ENCODE measurements at regions not wholly inside any gene's neighbourhood (a gene's known extent, or its start where the extent isn't known, plus 50 kb on each side); places are given as distances from the start of the nearest gene placed in this dataset.

GRCh38 chr2:212921711-212922110, 229.7 kb downstream of the IKZF2 start:
- Histone ChIP-seq H3K36me3 (replicated peaks in 1 of 2; ENCODE audit: control insufficient read depth in 1 of 2, insufficient read depth in 2 of 2, low read length in 1 of 2) (no peaks in the 10 kb centered on the region), H3K4me3 (ENCODE audit: low read depth in 2 of 2, low read length in 1 of 2) (no peak overlapping the region), H3K4me2 (no peak overlapping the region), H3K79me2 (ENCODE audit: insufficient read depth) (no peaks in the 10 kb centered on the region), H3F3A (replicated peaks; ENCODE audit: insufficient read depth) (no peaks in the 10 kb centered on the region), H3K9me2 (no peaks in the 10 kb centered on the region), H2AFZ (ENCODE audit: low read depth) (no peak overlapping the region), H3K9ac (no peak overlapping the region), H3K4me1 (ENCODE audit: control insufficient read depth in 1 of 2, insufficient read depth in 2 of 2, low read depth in 1 of 2, low read length in 1 of 2) (no peaks in the 10 kb centered on the region), H3K27ac (ENCODE audit: low read depth in 2 of 2, low read length in 1 of 2) (no peak overlapping the region), H4K20me1 (ENCODE audit: insufficient read depth) (no peaks in the 10 kb centered on the region), H3K9me3 (no peaks in the 10 kb centered on the region), H3K27me3 (ENCODE audit: insufficient read depth) (no peaks in the 10 kb centered on the region)
- no peak for DNase-seq
- ChIA-PET POLR2A (no interaction called here), CTCF (no interaction called here)
- TF ChIP-seq RAD21 (IDR thresholded peaks at IDR 0.05; ENCODE audit: low read length) (no peak), EZH2phosphoT487 (IDR thresholded peaks at IDR 0.05; ENCODE audit: borderline replicate concordance, low read depth) (no peak), TEAD4 (IDR thresholded peaks at IDR 0.05; ENCODE audit: borderline replicate concordance, insufficient read depth) (no peak), TCF12 (IDR thresholded peaks at IDR 0.05) (no peak), YY1 (IDR thresholded peaks at IDR 0.05; ENCODE audit: low read depth) (no peak), GABPA (IDR thresholded peaks at IDR 0.05; ENCODE audit: low read depth) (no peak), MEF2A (IDR thresholded peaks at IDR 0.05; ENCODE audit: borderline replicate concordance, low read depth) (no peak)

GRCh38 chr2:212921061-212921460, 230.4 kb downstream of the IKZF2 start:
- no peak for DNase-seq
- no peaks in the 10 kb centered on the region for H3F3A ChIP-seq (replicated peaks; ENCODE audit: insufficient read depth)
- CTCF ChIA-PET = no interaction called here
- no peaks in the 10 kb centered on the region for H3K27me3 ChIP-seq (ENCODE audit: insufficient read depth)
- no peaks in the 10 kb centered on the region for H3K9me2 ChIP-seq
- H3K27ac ChIP-seq (ENCODE audit: low read depth in 2 of 2, low read length in 1 of 2) = no peak overlapping the region
- no peak overlapping the region for H2AFZ ChIP-seq (ENCODE audit: low read depth)
- H3K36me3 ChIP-seq (replicated peaks in 1 of 2; ENCODE audit: control insufficient read depth in 1 of 2, insufficient read depth in 2 of 2, low read length in 1 of 2) = no peaks in the 10 kb centered on the region
- H3K4me1 ChIP-seq (ENCODE audit: control insufficient read depth in 1 of 2, insufficient read depth in 2 of 2, low read depth in 1 of 2, low read length in 1 of 2) = no peaks in the 10 kb centered on the region
- no peak overlapping the region for H3K9ac ChIP-seq
- H3K4me3 ChIP-seq (ENCODE audit: low read depth in 2 of 2, low read length in 1 of 2) = no peak overlapping the region
- H3K9me3 ChIP-seq = no peaks in the 10 kb centered on the region
- H4K20me1 ChIP-seq (ENCODE audit: insufficient read depth) = no peaks in the 10 kb centered on the region
- TF ChIP-seq TAF1 (IDR thresholded peaks at IDR 0.05; ENCODE audit: borderline replicate concordance, low read depth, low read length) (no peak), ELF1 (IDR thresholded peaks at IDR 0.05) (no peak), MEF2A (IDR thresholded peaks at IDR 0.05; ENCODE audit: borderline replicate concordance, low read depth) (no peak), EZH2phosphoT487 (IDR thresholded peaks at IDR 0.05; ENCODE audit: borderline replicate concordance, low read depth) (no peak), GATA2 (CRISPR knock-in tag; IDR thresholded peaks at IDR 0.05) (no peak), TEAD4 (IDR thresholded peaks at IDR 0.05; ENCODE audit: borderline replicate concordance, insufficient read depth) (no peak), CHD2 (IDR thresholded peaks at IDR 0.05; ENCODE audit: low read length, partially characterized antibody) (no peak), JUND (IDR thresholded peaks at IDR 0.05) (no peak), FOXM1 (IDR thresholded peaks at IDR 0.05; ENCODE audit: low read depth) (no peak), USF2 (IDR thresholded peaks at IDR 0.05; ENCODE audit: borderline replicate concordance, low read depth, low read length) (no peak), PBX3 (IDR thresholded peaks at IDR 0.05) (no peak), SIN3A (IDR thresholded peaks at IDR 0.05; ENCODE audit: borderline replicate concordance, low read depth, low read length) (no peak)
- TF ChIP-seq, protein P1, sequence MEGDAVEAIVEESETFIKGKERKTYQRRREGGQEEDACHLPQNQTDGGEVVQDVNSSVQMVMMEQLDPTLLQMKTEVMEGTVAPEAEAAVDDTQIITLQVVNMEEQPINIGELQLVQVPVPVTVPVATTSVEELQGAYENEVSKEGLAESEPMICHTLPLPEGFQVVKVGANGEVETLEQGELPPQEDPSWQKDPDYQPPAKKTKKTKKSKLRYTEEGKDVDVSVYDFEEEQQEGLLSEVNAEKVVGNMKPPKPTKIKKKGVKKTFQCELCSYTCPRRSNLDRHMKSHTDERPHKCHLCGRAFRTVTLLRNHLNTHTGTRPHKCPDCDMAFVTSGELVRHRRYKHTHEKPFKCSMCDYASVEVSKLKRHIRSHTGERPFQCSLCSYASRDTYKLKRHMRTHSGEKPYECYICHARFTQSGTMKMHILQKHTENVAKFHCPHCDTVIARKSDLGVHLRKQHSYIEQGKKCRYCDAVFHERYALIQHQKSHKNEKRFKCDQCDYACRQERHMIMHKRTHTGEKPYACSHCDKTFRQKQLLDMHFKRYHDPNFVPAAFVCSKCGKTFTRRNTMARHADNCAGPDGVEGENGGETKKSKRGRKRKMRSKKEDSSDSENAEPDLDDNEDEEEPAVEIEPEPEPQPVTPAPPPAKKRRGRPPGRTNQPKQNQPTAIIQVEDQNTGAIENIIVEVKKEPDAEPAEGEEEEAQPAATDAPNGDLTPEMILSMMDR (IDR thresholded peaks at IDR 0.05) = no peak
- WGBS (ENCODE audit: low lambda C conversion rate) = 94% methylated on average over 3 of the region's 3 CpGs
- POLR2A ChIA-PET = no interaction called here
- H3K4me2 ChIP-seq = no peak overlapping the region
- H3K79me2 ChIP-seq (ENCODE audit: insufficient read depth) = no peaks in the 10 kb centered on the region
